NCI-H69 (cell line): ENCODE measurements at regions not wholly inside any gene's neighbourhood (a gene's known extent, or its start where the extent isn't known, plus 50 kb on each side); places are given as distances from the start of the nearest gene placed in this dataset.

ENCODE experiments used
- DNase-seq: peaks from one replicate; lab custom pipeline; 2025; lab: John Stamatoyannopoulos, UW

DNA sequence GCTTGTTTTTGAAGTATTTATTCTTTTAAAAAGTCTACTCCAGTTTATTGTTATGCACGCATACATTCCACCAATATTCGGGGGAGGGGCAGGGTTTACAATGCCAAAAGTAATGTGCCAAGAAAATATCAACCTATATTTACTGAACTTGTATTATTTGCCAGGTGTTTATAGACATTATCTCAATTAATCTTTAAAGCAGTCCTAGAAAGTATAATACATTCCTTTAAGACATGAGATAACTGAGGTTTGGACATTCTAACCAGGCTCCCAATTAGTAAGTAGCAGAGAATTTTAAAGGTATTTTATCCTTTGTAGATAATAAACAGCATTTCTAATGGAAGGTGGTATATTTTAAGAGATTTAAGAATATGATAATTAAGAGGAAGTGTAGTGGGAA, 124.5 kb upstream of the LRIG3 start:
- no peak for DNase-seq

DNA sequence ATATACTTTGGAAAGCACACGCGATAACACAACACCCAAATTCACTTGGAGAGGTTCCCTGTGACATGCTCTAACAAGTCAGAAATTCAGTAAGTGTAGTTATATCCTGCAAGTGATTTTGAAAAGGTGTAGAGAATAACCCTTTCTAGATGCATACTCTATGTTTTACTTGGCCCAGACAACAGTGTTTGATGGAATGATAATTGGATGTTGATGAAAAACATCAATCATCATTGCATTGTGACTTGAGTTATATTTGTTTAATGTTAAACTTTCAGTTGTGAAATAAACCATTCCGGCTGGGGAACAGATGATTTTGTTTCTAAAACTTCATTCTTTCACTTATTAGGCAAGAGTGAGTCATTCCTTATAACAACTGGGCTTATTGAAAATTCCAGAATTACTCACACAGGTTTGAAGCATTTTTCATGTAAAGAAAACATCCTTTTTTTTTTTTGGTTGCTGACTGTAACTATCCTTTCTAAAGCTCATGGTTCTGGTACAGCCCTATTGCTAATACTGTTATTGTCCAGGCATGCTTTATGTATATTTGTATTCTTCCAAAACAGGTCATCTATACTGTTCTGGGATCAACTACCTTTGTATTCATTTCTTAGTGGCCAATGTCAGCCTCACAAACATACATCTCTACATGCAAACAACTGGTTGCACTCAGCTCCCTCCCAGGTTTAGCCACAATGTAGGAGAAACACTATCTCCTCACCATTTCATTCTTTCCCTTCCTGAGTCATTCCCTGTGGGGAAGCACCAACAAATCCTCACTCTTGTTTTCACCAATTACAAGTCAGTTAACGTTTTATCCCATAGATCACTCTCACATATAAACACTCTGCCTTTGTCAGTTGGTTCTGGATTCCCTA, 121.2 kb upstream of the LRIG3 start:
- peak; percentile 52 for DNase-seq

DNA sequence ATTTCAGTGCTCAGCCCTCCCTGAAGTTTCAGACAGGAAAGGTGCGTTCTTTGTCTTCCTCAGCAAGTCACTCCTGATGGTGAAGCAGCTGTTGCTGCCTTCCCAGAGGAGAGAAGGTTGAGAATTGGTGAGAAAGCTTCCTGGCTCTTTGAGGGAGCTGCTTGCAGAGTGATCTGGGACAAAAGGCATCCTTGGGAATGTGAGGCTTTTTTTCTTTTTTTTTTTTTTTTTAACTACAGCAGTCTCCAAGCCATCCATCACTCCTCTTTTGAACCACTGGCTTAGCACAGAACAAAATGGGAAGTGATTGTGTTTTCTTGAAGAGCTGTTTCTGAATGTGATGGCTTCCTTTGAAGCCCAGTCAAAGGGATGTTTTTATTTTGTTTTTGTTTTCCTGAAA, 120.4 kb upstream of the LRIG3 start:
- DNase-seq: peak; percentile 83

DNA sequence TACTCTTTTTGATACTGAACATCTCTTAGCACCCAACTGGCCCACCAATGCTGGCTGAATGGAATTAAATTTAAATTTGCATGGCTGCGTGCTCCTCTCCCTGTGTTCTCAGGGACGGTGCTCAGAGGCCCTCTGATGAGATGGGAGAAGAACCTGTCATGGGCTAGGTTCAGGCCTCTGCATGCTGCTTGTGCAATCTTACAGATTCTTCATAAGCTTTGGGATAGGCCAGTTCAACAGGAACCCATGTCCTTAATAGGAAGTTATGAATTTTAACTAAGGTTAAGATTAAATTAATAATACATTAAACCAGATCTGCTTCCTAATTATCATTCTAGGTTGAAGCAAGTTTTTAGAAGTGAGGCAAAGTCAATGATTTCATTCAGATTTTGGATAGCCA, 119.7 kb upstream of the LRIG3 start:
- no peak for DNase-seq

DNA sequence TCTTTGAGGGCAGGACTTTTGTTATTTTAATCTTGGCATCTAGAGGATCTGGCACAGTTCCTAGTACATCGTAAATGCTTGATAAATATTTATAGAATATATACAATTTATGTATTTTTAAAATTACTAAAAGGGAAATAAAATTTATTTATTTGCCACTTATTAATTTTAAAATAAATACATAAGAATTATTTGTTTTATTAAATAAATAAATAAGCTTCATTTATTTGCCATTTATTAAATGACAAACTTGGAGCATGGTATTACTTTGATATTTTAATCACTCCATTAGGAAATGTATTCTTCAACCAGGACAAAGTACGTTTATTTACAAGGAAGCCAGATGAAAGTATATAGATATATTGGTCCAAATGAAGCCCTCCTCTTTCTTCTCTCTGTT, 118.7 kb upstream of the LRIG3 start:
- no peak for DNase-seq

DNA sequence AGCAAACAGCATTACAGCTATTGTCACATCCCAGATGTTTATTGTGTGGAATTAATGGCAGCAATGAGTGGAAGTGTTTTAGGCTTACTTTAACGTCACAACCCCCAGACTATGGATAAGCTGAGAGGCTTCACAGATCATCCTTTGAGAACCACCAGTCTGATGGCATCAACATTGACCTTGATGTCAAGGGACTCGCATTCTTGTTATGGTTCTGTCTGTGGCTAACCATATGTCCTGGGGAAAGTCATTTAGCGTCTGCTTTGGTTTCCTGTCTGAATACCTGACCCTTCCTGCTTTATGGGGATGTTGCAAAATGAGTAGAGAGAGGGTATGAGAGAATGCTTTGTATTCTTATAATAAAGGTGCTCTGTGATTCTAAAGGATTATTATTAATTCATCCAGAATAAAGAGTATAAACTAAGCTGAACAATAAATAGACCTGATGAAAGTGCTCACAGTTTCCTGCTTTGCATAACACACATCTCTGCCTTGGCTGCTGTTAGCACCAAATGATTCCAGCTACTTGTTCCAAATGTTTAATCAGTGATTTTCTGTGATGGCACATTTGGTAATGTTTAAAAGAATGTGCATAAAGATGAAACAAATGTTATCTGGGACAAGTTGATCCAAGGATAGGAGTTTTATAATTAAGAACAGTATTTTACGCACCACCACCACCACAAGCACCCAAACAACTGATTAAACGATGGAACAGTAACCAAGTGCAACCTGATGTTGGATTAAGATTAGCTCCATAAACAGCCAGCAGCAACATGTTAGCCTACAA, 116.9 kb upstream of the LRIG3 start:
- DNase-seq: peak; percentile 9

DNA sequence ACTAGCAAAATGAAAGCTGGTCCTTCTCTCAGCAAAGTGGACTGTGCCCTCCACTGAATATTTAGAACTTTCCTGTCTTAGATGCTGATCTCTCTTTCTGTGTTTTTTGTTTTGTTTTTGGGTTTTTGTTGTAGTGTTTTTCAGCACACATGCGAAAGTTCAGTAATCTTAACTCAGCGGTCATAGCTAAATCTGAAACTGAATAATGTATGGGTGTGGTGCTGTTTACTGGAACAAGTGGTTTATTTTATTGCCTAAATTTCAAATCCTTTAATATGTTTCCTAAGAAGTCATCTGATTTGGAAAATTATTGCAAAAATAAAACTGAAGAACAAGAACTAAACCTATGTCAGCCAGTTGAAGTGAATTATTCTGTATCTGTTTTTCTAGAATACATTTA, 116.0 kb upstream of the LRIG3 start:
- no peak for DNase-seq

DNA sequence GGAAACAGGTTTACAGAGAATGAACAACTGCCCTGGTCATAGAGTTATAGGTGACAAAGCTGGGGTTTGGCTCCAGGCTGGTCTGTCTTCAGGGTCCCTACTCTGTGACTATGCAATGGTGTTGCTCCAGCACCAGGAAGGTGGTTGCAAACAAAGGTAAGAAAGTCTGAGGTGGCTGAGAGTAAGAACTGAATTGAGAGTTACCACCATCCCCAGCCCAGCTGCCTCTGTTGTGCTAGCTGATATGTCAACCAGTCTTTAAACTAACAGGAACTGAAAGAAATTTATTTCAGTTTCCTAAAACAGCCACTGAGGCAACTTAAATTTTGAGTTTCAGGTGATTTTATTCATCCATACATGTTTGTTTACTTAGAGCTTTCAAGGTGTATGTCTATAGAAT, 111.0 kb upstream of the LRIG3 start:
- no peak for DNase-seq

DNA sequence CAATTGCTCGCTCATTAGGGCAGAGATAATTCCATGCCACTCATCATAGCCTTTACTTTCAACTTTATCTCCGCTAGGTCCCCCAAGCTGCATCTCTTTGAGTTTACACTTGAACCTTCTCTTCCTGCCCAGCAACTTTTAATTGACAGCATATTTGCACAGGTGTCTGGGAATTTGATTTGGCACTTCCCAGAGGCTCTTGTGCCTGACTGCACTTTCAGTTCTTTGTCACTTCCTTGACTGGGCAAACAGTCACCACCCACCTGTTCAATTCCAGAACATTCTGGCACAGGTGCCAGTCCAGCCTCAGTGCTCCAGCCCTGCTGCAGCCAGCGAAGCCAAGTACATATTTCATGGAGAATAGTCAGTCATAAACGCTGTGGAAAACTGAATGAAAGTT, 110.1 kb upstream of the LRIG3 start:
- peak; percentile 83 for DNase-seq

DNA sequence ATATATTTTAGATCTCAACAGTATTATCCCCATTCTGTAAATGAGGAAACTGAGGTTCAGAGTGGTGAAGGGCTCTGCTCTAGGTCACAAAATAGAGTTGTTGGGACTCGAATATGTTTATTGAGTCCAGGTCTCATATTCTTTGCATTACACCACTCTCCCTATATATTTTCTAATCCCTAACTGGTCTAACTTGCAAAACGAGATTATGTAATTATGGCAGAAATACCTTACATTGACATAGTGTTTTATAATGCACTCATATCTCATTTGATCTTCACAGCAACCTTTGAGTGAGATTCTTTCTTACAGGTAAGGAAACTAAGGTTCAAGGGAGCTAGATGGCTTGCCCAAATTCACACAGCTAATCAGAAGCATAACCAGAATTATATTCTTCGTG, 106.9 kb upstream of the LRIG3 start:
- no peak for DNase-seq

DNA sequence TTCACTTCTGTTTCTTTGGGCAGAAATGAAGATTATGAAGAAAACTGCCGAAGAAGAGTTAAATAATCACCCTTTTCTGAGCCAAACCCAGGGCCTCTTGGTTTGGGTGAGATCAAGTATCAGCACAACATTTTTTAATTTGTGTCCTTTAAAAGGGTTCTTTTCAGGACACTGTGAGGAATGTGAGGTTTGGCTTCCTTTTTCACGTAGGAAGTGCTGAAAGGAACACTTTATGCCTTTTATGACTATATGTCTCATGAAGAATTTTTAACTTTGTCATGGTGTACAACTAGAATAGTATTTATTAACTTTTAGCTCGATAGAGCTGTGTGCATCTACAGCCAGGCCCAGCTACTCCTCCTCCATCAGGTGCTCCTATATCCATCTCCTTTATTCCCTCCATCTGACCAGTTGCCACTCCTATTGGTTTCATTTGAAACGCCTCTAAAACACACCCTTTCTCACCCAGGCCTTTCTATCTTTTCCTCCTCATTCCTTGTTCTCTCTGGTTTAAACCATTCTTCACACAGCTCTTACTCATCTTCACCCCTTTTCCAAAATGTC, 103.6 kb upstream of the LRIG3 start:
- no peak for DNase-seq

DNA sequence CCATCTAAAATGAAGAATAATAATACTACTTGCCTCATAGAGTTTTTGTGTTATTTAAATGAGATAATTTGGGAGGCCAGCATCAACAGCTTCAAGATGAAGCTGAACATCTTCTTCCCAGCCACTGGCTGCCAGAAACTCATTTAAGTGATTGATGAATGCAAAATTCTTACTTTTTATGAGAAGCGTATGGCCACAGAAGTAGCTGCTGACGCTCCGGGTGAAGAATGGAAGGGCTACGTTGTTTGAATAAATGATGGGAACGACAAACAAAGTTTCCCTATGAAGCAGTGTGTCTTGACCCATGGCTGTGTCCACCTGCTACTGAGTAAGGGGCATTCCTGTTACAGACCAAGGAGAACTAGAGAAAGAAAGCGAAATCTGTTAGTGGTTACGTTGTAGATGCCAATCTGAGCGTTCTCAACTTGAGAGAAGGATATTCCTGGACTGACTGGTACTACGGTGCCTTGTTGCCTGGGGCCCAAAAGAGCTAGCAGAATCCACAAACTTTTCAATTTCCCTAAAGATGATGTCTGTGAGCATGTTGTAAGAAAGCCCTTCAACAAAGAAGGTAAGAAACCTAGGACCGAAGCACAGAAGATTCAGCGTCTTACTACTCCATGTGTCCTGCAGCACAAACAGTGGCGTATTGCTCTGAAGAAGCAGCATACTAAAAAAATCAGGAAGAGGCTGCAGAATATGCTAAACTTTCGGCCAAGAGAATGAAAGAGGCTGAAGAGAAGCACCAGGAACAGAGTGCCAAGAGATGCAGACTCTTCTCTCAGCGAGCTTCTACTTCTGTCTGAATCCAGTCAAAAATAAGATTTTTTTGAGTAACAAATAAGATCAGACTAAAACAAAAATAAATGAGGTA, 100.0 kb upstream of the LRIG3 start:
- DNase-seq: no peak

DNA sequence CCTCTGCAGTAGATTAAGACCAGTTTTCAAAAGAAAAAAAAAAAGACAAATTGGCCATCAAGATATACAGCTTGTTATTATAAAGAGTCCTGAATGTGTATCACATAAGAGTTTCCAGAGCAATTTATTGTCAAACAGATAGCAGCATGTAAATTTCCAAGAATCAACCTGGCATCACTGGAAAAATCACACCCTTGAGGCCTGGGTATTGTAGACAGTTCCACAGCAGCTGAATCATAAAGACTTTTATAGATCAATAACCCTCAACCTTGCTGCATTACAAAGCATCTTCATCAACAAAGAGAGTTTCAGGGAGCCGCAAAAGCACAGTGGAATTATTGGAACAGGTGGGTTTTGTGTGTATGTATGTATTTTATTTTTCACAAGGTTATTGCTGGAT, 94.6 kb upstream of the LRIG3 start:
- DNase-seq: no peak

DNA sequence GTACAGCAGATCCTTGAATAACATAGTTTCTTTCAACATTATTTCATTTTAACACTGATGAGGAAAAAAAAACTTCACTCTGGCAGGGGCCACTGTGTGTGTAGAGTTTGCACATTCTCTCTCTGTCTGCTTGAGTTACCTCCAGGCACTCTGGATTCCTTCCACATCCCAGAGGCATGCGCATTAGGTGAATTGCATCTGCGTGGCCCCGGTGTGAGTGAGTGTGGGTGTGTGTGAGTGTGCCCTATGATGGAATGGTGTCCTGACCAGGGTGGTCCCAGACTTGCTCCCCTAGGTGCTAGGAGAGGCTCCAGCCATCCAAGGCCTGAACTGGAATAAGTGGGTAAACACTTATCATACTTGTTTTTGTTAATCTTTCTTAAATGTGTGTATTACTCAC, 90.6 kb upstream of the LRIG3 start:
- no peak for DNase-seq

DNA sequence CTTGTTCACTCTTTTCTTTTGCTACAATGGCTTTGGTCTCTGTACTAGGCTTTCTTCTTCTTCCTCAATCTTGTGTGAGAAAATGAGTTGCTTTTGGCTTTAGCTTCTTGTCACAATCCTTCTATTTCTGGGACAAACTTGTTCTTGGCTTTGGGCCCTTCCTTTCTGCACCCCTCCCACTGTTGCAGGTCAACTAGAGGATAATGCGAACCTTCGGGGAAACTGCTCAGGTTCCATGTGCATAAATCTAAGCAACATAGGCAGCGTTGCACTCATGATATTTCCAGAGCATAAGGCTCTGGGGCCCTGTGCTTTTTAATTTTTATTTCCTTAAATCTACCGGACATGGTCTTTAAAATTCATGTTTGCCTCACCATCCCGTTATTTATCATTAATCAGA, 89.8 kb upstream of the LRIG3 start:
- DNase-seq: no peak

DNA sequence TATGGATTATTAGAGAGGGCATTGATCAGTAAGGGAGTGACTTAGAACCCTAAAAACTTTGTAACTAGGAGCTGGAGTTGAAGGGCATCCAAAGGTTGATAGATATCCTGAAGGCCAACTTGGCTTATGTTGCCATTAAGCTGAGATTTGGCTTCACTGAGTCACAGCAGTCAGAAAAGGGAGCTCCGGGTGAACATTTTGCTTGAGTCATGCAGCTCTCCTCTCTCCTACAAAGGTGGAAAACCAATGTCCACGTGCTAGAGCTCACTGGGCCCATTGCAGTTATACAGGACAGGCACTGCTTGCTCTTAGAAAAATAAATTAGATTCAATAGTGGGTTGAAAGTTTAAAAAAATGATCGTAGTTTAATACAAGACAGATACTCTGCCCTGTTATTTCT, 87.3 kb upstream of the LRIG3 start:
- DNase-seq: no peak

DNA sequence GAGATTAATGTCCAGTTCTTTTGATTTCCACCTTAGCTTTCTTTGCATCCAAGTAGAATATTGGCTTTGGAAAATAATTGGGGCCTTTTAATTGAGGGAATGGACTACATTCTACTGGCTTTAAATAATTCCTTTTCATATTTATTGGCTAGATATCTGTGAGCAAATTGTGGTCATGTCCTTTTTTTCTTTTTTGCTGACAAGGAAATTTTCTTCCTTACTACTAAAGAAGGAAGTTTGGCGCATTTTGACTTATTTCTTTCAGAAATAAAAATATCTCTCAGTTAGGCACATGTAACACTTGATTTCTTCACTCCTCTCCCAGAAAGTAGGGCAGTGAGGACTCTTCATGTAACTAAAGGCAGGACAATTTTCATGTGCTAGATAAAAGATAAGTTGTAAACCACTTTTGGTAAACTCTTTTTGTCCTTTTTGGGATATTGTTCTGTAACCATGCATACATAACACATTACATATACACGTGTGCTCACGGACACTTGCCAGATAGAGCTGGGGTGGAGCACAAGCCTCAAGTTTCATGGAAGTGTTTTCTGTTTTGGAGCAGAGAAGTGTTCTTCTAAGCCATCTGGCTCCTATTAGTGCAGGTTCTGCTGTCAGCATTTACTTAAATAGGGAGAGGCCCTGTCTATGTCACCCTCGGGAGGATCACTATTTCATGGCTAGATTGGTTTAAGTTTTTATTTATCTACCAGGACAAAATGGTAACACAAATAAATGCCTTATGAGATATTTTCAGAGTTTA, 85.1 kb upstream of the LRIG3 start:
- peak; percentile 62 for DNase-seq

DNA sequence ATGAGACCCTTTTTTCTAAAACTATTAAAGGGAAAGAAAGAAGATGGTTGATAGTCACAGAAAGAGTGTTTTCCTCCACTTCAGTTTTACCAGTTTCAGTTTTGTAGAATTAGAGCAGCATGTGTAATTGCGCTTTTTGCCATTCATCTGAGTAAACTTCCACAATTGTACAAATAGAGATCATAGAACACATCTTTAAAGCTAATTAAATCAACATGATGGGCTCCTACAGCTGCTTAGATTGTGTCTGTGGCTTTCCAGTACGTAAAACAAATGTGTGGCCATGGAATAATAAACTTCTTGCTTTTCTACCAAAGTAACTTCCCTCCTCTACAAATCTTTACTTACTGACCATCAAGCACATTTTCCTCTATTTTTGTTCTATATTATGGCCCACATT, 84.2 kb upstream of the LRIG3 start:
- DNase-seq: no peak

DNA sequence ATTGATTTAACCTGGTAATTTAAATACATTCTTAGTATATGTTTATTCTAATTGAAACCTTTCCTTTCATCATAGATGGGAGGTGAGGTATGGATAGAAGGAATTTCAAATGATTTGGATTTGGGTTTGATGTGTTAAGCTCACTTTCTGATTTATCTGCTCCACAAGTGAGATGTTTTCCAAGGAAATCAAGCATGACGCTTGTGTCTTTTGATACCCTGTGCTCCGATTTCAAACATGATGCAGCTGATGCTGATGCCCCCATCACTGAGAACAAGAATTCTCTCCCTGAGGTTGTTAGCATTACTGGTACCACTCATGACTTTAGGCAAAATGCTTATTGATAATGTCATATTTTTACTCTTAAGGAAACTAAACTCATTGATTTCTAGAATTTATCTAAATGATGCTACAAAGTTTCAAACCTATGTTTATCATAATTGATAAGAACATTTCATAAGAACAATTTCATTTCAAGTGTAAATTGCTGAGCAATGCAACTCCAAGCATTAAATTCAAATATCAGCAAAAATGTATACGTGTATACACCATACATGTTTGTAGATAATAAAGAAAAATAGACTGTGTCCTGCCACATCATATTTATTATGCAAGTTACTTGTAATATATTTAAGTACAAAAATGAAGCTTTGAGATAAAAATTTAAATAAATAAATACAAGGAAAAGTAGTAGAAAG, 75.5 kb upstream of the LRIG3 start:
- DNase-seq: peak; percentile 61

DNA sequence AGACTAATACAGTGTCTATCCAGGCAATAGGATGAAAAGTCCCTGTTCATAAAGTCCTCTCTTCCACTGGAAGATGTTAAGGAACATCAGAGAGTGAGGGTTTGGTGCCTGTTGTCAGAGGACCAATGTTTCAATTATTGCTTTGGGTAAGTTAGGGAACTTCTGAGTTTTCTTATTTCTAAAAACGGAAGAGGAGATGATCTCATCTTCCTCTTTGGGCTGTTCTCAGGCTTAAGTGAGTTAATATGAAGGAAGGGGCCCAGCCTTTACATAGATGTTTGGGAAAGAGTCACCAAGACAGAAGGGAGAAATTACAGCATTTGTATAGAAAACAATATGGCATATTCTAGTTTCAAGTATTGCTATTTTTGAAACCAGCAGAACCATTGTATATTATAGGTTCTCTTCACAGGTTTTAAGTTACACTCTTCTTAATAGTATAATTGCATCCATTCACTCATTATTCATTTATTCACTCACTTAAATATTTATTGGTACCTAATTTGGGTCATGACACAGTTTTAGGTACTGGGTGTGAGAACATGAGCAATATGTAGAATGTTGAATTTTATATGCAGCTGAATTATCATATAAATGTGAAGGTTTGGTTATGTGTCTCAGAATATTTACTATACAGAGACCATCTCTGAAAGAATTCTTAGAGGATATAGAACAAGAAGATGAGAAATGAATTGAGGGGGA, 68.5 kb upstream of the LRIG3 start:
- DNase-seq: no peak
